ENCODE measurements at regions not wholly inside any gene's neighbourhood (a gene's known extent, or its start where the extent isn't known, plus 50 kb on each side); places are given as distances from the start of the nearest gene placed in this dataset.

DNA sequence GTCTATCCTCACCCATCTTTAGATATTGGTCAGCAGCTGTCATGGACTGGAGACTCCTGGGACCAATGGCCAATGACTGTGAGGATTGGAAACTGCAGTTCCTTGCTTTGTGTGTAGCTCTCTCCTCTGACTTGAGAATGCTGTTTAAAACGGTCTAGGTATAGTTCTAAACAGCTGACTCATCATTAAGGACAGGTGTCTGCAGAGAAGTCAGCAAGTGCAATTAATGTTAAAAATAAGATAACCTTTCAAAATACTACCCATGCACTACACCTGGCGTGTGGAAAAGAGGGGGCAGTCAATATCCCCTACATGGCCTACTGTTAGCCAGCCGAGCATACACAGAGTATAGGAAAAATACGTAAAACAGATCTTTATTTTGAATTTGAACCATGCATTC lies 115.4 kb upstream of the TAB2 start:
- TF ChIP-seq, protein P1, sequence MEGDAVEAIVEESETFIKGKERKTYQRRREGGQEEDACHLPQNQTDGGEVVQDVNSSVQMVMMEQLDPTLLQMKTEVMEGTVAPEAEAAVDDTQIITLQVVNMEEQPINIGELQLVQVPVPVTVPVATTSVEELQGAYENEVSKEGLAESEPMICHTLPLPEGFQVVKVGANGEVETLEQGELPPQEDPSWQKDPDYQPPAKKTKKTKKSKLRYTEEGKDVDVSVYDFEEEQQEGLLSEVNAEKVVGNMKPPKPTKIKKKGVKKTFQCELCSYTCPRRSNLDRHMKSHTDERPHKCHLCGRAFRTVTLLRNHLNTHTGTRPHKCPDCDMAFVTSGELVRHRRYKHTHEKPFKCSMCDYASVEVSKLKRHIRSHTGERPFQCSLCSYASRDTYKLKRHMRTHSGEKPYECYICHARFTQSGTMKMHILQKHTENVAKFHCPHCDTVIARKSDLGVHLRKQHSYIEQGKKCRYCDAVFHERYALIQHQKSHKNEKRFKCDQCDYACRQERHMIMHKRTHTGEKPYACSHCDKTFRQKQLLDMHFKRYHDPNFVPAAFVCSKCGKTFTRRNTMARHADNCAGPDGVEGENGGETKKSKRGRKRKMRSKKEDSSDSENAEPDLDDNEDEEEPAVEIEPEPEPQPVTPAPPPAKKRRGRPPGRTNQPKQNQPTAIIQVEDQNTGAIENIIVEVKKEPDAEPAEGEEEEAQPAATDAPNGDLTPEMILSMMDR (IDR thresholded peaks at IDR 0.05): no peak
- TF ChIP-seq POLR2A (IDR thresholded peaks at IDR 0.05): no peak

All from thyroid gland (tissue), 4 donors.